Epithelial cell of prostate (primary cell): ENCODE measurements at regions not wholly inside any gene's neighbourhood (a gene's known extent, or its start where the extent isn't known, plus 50 kb on each side); places are given as distances from the start of the nearest gene placed in this dataset.
A peak's percentile ranks its signal among the peaks of the same experiment; 100 is the strongest.

Experiments
- DNase-seq: peaks from one replicate; pipeline ENCODE4 v3.0.0-alpha.2; 2011; ENCODE audit warnings: low read depth, low spot score
- H3K27ac ChIP-seq: fragments of 450-650 bp; 2 replicates; pipeline ENCODE4 v1.5.1; 2017; ENCODE audit warnings: mild to moderate bottlenecking

DNA sequence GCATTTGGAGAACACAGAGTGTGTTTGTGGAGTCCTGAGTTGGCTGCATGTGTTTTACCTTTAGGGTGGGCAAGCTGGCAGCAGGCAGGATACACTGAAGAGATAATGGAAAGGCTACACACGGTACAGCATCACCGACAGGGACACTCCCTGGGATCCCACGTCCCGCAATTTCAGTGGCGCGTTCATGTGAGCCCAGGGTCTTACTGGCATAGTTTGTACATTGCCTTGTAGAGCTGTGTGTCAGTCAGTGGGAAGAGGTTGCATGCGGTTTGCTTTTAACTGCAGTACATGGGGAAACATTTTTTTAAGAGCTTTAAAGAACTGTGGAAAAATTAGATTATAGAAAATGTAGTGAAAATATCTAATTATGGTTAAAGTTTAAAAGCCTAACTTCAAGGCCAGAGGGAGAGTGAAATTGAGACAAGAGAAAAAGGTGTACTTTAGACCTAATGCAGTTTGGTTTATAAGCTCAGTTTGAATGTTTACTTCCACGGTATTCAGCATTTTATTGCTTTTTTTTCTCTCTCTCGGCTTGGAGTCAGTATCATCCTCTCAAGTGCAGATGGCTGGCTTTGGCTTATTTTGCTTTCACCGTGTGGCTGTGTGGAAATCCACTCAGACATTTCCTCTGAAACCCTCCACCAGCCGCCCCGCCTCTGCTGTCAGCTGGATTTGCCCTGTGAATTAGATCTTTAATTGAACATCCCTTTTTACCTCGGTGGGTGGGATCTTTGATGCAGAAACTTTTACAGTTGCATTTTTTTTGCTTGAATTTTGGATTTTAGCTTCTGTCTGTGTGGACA, 364.2 kb upstream of the COBL start:
- H3K27ac ChIP-seq: no peak overlapping the region
- DNase-seq: no peak

DNA sequence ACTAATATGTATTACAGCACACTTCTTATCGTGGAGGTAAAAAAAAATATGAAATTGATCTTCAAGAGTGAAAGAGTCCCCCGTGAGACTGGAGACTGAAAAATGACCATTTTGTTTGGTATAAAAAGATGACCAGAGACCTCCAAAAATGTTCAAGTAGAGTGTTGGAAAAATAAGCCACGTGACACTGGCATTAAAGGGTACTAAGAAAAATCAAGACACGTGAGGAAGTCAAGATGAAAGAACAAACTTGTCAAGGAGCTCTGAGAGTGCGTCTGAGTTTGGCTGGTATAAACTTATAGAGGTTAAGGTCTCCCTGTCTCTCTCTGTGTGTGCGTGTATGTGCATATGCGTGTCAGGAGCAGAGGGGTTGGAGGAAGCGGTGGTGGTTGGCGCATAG, 362.7 kb upstream of the COBL start:
- H3K27ac ChIP-seq: no peak overlapping the region
- no peak for DNase-seq

DNA sequence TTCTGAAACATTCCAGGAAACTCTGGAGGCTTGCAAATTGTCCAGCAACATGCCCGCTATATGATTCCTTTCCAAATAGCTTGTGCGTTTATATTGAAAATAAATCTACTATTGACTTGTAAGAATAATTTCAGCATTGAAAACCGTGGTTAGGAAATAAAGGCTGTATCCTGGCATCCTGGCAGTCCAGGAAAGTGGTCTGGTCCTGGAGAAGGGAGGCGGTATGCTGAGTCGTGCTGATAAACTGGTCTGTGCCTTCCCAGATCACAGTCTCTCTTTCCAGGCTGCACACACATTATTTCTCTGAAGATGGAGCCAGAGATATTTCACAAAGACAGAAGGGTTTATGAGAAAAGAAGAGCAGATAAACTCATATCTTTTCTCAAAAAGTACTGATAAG, 350.1 kb upstream of the COBL start:
- DNase-seq: no peak
- no peak overlapping the region for H3K27ac ChIP-seq

DNA sequence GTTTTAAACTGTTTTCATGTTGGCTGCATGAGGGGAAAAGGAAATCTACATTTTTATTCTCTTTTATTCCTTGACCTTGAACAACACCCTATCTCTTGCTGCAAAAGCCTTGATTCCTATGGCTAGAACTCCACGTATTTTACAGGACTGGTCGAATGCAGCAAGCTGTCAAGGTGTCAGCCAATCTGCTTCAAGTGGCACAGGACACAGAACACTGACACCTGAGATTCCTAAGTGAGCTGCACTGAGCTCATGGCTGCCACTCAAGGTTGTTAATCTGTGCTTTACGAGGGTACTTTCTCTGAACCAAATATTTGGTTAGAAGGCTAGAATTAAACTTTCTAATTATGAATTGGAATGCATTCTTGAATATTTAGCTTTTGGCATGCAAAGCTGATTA, 349.7 kb upstream of the COBL start:
- no peak overlapping the region for H3K27ac ChIP-seq
- no peak for DNase-seq

DNA sequence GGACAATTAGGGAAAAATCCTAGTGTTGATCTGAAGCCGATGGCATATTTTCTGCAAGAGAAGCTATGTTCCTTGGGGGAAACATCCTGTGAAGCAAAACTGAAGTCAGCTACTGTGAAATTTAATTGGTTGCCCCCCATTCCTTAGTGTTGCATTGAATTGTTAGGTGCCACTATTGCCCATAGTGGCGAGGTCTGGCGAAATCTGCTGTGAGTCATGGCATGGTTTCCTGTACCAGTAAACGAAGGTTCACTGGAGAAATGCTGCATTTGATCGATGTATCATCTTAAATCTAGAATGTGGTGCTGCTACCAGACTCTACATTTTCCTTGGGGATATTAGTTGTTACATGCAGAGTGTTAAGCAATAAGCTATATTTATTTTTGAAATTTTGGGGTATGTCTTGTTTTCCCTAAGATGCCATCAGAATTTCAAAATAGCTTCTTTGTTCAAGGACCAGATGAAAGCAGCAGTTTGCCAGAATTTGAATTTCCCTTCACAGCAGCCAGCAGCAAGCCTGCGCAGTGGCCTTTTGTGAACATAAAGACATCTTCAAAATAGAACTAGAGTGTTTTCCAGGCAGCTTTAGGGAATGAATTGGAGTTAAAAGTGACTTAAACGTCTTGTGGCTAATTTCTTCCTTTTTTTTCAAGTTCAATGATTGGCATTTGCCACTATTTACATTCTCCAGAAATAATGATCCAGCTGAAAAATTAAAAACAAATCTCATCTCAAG, 348.6 kb upstream of the COBL start:
- DNase-seq: no peak
- no peak overlapping the region for H3K27ac ChIP-seq

DNA sequence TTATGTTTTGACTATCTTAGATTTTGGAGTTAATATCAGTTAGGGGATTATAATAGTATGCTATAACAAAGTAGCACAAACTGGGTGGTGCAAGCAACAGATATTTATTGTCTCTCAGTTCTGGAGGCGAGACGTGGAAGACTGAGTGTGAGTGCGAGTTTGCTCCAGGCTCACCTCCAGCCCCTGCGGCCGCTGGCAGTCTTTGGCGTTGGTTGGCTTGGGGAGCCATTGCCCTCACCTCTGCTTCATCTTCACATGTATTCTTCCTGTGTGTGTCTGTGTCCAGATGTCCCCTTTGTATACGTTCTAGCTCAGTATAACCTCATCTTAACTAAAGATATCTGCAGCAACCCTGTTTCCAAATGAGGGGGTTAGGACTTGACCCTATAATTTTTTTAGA, 343.9 kb upstream of the COBL start:
- DNase-seq: no peak
- H3K27ac ChIP-seq: no peak overlapping the region

DNA sequence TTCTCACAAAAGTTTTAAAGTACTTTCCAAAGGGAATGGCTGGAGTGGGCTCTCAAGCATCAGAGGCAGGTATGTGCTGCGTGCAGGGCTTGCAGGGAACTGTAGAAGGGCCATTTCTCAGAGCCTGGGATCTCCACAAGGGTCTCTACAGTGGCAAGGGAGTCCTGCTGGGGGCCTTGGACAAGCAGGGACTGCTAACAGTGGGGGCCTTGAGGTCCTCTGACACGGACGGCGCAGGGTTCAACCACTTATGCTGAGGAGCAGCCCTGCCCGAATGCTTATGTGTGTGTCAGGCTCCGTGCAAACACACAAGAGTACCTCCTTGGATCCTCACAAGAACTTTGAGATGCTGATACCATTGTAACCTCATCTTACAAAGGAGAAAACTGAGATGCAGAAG, 342.1 kb upstream of the COBL start:
- H3K27ac ChIP-seq: no peak overlapping the region
- DNase-seq: no peak

DNA sequence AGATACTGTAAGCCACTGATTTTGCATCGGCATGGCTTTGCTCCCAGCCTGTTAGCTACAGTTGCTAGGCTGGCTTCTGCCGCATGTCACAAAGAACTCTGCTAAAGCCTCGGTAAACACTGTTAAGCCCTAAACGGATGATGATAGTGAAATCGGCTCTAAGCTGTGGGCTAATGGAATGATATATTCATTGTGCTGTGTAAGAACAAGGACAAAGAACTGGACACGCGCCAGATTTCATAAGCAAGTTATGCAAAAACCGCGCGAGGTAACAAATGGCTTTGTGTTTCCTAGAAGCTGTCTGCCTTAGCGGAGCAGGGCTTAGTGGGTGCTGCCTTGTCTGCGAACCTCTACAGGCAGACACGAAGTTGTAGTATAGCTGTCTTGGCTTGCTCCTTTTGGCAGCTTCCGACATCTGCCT, 331.3 kb upstream of the COBL start:
- H3K27ac ChIP-seq: no peak overlapping the region
- DNase-seq: peak; percentile 43

DNA sequence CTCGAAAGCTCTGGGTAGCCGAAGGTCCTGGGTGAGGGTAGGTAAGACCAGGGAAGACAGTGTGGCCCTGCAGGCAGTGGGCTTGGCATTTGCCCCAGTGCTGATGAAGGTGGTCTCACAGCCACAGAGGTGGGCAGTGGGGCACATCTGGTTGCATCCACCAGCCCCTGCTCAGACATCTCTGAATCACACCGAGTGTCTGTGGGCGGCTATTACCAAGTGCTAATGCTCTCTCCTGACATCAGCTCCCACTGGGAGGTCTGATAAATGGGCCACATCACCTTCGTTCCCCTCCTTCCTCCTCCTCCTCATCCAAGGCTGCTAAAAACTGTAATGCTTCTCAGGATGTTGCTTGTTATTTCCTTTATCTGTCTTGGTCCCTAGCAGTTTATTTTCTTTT, 330.9 kb upstream of the COBL start:
- H3K27ac ChIP-seq: no peak overlapping the region

DNA sequence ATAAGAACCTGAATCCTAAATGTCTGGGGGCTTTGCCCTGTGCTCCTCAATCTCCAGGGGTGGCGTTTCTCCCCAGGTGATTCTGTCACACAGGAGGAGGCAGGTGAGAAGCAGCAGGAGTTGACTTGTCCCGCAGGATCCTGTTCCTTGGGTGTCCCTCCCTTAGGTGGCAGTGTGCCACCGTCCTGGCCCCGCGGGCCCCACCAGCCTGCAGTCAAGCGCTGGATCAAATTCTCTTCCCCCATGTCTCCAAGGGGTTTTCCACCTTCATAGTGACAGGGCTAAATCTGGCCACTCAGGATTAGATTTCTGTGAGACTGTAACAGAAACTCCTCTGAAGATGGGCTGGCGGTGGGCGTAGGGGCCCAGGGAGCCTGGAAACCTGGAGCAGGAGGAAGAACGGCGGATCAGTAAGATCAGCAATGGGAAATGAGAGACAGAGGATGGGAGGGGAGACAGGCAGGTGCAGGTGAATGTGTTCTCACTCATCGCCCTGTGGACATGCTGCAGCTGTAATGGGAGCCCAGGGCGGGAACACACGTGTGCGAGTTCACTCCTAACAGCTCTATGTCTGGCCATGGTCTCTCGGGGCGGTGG, 329.2 kb upstream of the COBL start:
- no peak overlapping the region for H3K27ac ChIP-seq
- DNase-seq: no peak

More for the DNA sequence above, 330.9 kb upstream of the COBL start:
- DNase-seq: no peak

DNA sequence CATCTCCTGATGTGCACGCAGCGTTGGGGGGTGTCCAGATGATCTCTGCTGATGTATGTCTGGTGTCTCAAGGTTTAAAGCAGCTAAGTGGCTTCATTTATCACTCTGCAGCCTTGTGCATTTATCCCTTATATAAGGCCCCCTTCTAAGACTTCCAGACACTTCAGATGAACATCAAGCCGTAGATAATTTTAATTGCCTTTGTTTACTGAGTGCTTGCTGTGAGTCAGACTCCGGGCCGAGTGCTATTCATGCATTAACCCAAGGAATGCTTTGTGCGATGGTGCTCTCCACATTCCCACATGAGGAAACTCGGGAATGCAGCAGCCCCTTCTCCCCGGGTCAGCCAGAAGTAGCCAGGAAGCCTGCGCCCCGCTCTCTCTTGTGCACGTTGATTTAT, 328.6 kb upstream of the COBL start:
- DNase-seq: no peak
- no peak overlapping the region for H3K27ac ChIP-seq

DNA sequence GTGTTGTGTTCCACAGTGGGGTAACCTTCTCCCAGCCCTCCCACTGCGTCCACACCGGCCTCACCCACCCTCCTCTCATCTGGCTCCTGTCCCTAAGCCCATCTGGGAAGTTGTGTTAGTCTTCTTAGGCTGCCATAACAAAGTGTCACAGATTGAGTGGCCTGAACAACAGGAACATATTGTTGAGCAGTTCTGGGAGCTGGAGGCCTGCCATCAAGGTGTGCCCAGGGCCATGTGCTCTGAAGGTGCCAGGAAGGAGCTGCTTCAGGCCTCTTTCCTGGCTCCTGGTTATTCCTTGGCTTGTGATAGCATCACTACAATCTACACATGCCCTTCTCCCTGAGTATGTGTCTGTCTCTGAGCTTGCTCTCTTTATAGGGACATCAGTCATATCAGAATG, 327.6 kb upstream of the COBL start:
- no peak for DNase-seq
- H3K27ac ChIP-seq: no peak overlapping the region

DNA sequence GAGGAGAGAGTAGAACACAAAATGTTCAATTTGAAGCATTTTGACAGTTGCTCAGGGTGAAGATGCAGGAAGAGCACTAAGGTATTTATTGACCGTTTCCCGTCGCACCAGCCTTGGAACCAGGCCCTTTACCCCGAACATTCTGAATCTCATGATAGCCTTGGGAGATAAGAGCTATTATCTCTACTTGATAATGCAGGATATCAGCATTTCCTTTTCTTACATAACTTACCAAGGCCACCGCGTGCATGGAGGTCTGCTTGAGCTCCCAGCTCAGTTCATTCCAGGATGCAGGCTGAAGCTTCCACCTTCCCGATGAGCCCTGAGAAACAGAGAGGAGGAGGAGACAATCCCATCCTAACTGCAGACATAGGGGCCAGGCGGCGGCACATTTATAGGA, 324.2 kb upstream of the COBL start:
- H3K27ac ChIP-seq: no peak overlapping the region
- no peak for DNase-seq

DNA sequence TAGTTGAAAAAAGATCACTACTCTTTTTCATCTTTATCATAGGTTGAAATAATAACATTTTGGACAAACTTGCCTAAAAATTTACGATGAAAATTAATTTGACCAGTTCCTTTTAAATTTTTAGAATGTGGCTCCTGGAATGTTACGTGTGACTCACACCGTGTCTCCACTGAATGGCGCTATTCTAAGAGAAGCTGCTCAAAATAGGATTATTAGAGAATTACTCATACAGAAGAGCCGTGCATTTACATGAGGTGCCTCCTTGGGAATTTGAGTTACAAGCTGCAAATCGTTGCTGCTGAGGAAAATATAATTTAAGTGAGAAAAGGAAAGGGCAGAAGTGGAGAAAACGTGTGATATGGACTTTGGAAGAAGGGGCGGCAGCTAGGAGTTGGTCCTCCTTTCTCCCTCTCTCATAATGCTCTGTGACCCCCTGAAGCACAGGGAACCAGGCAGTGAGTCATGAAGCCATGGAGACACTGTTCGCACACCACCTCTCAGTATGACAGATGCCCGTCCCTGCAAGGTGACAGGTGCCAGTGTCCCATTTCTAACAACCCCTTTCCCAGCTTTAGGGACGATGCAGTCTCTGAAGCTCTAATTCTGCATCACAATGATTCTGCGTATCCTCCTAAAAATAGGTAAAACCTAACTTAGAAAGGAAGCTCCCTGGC, 323.2 kb upstream of the COBL start:
- H3K27ac ChIP-seq: no peak overlapping the region
- no peak for DNase-seq

DNA sequence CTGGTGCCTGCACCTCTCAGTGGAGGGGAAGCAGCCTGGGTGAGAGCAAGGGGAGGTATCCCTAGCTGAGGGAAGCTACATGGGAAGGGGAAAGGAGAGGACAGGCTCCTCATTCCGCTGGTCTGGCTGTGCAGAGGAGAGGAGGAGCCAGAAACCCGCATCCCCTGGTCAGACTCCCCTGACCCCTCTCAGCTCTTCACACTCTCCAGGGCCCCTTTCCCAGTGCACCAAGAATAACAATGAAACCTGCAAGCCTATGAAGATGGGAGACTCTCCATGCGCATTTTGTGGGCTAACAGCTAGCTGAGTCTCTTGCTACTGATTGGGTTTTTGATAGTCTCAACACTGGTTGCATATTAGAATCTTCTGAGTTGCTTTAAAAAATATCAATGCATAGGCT, 319.9 kb upstream of the COBL start:
- DNase-seq: no peak
- no peak overlapping the region for H3K27ac ChIP-seq

DNA sequence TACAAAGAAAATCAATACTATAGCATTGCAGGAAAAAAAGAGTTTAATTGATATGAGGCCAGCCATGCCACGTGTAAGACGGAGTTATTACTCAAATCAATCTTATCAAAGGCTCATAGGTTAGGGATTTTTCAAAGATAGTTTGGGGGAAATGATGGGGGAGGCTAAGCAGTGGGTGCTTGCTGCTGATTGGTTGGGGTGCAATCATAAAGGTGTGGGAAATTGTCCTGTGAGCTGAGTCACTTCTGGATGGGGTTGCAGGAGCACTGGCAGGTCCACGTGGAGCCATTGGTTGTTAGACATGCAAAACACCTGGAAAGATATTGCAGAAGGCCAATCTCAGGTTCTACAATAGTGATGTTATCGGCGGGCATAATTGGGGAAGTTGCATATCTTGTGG, 319.2 kb upstream of the COBL start:
- DNase-seq: no peak
- H3K27ac ChIP-seq: no peak overlapping the region

DNA sequence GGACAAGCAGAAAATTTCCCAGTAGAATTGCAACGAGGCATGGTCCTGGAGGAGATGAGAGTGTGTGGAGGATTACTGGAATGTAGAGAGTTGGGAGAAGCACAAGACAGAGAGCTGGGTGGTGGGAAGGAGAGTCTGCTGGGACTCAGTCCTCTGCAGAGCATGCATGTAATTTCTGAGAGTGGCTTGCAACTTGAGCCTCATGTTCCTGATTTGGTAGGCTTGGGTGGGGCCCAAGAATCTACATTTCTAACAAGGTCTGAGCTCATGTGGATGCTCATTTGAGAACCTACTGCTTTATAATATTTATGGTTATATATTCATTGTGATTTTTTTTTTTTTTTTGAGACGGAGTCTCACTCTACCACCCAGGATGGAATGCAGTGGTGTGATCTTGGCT, 317.9 kb upstream of the COBL start:
- no peak for DNase-seq
- H3K27ac ChIP-seq: no peak overlapping the region

DNA sequence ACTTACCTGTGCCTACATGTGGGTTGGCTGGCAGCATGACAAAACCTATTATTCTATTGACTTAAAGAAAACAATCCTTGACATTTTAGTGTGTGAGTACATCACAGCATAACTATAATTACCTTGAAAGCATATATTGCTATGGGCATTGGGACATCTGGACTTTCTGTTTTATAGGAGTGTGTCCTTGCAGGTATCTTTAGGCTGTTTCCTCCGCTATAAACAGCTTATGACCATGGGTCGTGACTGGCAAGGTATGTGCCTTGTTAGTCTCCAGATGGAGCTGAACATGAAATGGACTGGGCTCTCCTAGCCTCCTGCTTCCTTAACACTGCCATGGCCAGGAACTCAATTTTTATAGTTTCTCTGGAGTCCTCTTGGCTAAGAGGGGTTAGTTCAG, 317.4 kb upstream of the COBL start:
- H3K27ac ChIP-seq: no peak overlapping the region
- no peak for DNase-seq

DNA sequence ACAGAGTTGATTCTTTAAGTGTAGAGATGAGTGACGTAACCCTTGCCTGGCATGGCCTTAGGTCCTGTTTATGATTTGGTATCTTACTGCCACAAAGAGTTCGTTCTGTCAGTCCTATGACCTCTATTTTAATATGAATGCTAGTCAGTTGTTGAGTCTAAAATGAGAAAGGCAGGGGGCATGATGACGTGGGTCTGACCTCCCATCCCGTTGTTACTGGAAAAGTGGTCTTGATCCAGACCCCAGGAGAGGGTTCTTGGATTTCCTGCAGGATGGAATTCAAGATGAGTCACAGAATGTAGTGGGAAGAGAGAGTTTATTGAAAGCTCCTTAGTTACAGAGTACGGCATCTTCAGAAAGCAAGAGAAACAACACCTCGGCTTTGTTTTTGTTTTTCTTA, 317.0 kb upstream of the COBL start:
- DNase-seq: no peak
- no peak overlapping the region for H3K27ac ChIP-seq

DNA sequence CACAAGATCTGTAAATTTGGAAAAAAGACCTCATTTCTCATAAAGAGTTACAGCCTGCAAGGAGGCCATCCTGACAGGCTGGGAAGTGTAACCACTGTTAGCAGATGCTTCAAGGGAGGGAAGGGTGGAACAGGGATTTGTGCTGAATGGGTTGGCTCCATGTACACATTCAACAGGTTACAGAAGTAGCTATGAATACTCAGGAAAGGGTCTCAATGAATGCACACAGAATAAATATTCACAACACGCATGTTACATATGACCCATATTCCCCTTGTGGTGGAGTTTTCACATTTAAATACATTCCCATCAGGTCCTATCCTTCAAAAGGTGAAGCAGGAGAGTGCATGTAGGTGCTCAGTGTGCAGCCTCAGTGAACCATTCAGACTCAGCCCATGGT, 316.4 kb upstream of the COBL start:
- DNase-seq: no peak
- H3K27ac ChIP-seq: no peak overlapping the region

DNA sequence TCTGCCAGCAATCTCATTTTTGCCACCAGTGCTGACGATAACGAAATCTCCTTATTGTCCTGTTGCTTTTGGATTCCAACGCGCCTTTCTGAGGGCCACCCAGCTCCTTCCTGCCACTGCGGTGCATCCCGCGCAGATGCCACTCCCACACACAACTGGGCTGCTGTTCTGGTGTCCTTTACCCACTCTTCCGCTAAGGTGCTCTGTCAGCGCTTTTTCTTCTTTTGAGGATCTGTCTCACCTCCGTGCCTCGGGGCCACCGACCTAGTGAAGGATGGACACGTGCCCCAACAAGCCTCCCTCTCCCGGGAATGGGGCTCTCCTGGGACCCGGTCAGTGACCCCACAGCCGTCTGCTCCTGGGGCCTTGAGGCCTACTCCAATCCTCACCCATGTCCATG, 314.3 kb upstream of the COBL start:
- no peak for DNase-seq
- no peak overlapping the region for H3K27ac ChIP-seq
